SU-DHL-6 (cell line): ENCODE measurements at regions not wholly inside any gene's neighbourhood (a gene's known extent, or its start where the extent isn't known, plus 50 kb on each side); places are given as distances from the start of the nearest gene placed in this dataset.
"Not testable (repeated sequence)": the region's sequence is repeated elsewhere in the genome, so short reads cannot be mapped to it uniquely, and the experiment has no call there.

Source experiments
- H2AFZ ChIP-seq: fragments of 200-600 bp; sonication (generic); 2 replicates; pipeline ENCODE4 v1.6.1; 2014; ENCODE audit warnings: low read depth, mild to moderate bottlenecking, moderate library complexity, mixed read lengths, antibody characterized with exemption, low read length; ENCODE audit not compliant: severe bottlenecking
- H3F3A ChIP-seq: fragments of 200-600 bp; shearing (Covaris generic); 2 replicates; pipeline ENCODE4 v1.6.0; 2016; ENCODE audit warnings: antibody characterized with exemption, mild to moderate bottlenecking; ENCODE audit not compliant: insufficient read depth
- H3K27ac ChIP-seq: fragments of 200-600 bp; sonication (generic); 2 replicates; pipeline ENCODE4 v1.5.1; 2016; ENCODE audit warnings: low read depth, mild to moderate bottlenecking, low read length, moderate library complexity, mixed read lengths
- H3K27me3 ChIP-seq: fragments of 200-600 bp; sonication (generic), shearing (Covaris generic); 2 replicates; pipeline ENCODE4 v1.6.0; 2014; ENCODE audit warnings: mild to moderate bottlenecking, low read length
- H3K36me3 ChIP-seq: fragments of 200-600 bp; sonication (generic); 2 replicates; pipeline ENCODE4 v1.6.1; 2014; ENCODE audit warnings: mild to moderate bottlenecking, low read length, mixed read lengths
- H3K4me2 ChIP-seq: fragments of 300-600, 200-600 bp; shearing (Covaris generic), sonication (generic); 2 replicates; pipeline ENCODE4 v1.6.0; 2014; ENCODE audit warnings: low read length, low read depth, mild to moderate bottlenecking; ENCODE audit not compliant: poor library complexity, severe bottlenecking
- H3K4me3 ChIP-seq: fragments of 200-600 bp; sonication (generic); 2 replicates; pipeline ENCODE4 v1.5.1; 2014; ENCODE audit warnings: antibody characterized with exemption, low read length, mild to moderate bottlenecking, mixed read lengths; ENCODE audit not compliant: insufficient read depth, poor library complexity, severe bottlenecking
- H3K79me2 ChIP-seq: fragments of 200-600 bp; sonication (generic); 2 replicates; pipeline ENCODE4 v1.6.1; 2014; ENCODE audit warnings: mild to moderate bottlenecking, low read length, moderate library complexity; ENCODE audit not compliant: insufficient read depth
- H3K9ac ChIP-seq: fragments of 200-600 bp; sonication (generic); 2 replicates; pipeline ENCODE4 v1.7.0; 2014; ENCODE audit warnings: mild to moderate bottlenecking, low read length
- H3K9me2 ChIP-seq: fragments of 200-600 bp; sonication (generic); replicated peaks from 2 replicates; pipeline ENCODE4 v1.6.1; 2014; ENCODE audit warnings: low read length; ENCODE audit not compliant: insufficient read depth
- H3K9me3 ChIP-seq: fragments of 200-600 bp; sonication (generic); 2 replicates; pipeline ENCODE4 v1.6.1; 2014; ENCODE audit warnings: low read length, mixed read lengths; ENCODE audit not compliant: insufficient read depth
- H4K20me1 ChIP-seq: fragments of 200-600 bp; sonication (generic); 2 replicates; pipeline ENCODE4 v1.6.1; 2014; ENCODE audit warnings: low read depth, mild to moderate bottlenecking, antibody characterized with exemption, low read length, moderate library complexity, mixed read lengths
- CTCF ChIP-seq: fragments of 200-600 bp; sonication (generic); IDR thresholded peaks from one replicate; pipeline ENCODE4 v1.5.1; 2017; ENCODE audit warnings: antibody characterized with exemption, mild to moderate bottlenecking, low read length, moderate library complexity; ENCODE audit not compliant: insufficient read depth, poor library complexity, severe bottlenecking
- EZH2phosphoT487 ChIP-seq: fragments of 200-600 bp; sonication (generic), shearing (Covaris generic); conservative IDR thresholded peaks from 2 replicates; pipeline ENCODE4 v1.6.1; 2018; ENCODE audit warnings: mild to moderate bottlenecking, antibody characterized with exemption, low read length, moderate library complexity, mixed read lengths

GRCh38 chr6:81601918-81602317 lies 150.6 kb downstream of the TENT5A start:
- no peaks in the 10 kb centered on the region for H4K20me1 ChIP-seq
- H3K36me3 ChIP-seq, result no peaks in the 10 kb centered on the region
- H3K27ac ChIP-seq, result no peak overlapping the region
- no peak overlapping the region for H2AFZ ChIP-seq
- H3K4me2 ChIP-seq, result no peak overlapping the region
- H3F3A ChIP-seq, result no peaks in the 10 kb centered on the region
- no peaks in the 10 kb centered on the region for H3K9me3 ChIP-seq
- TF ChIP-seq EZH2phosphoT487 (no peak), CTCF (no peak)
- H3K4me3 ChIP-seq, result no peak overlapping the region
- H3K9me2 ChIP-seq, result no peaks in the 10 kb centered on the region
- no peaks in the 10 kb centered on the region for H3K79me2 ChIP-seq
- no peak overlapping the region for H3K9ac ChIP-seq
- H3K27me3 ChIP-seq, result no peaks in the 10 kb centered on the region

GRCh38 chr6:81600488-81600887 lies 152.0 kb downstream of the TENT5A start:
- H3F3A ChIP-seq, H3K4me2 ChIP-seq, H3K79me2 ChIP-seq, H3K36me3 ChIP-seq, H3K9me3 ChIP-seq, H3K27ac ChIP-seq, H2AFZ ChIP-seq, H3K4me3 ChIP-seq, H3K9me2 ChIP-seq, H4K20me1 ChIP-seq, H3K27me3 ChIP-seq, H3K9ac ChIP-seq: not testable (repeated sequence)

- TF ChIP-seq CTCF (no peak), EZH2phosphoT487 (no peak)
- no peaks in the 10 kb centered on the region for H3K27me3 ChIP-seq
- H3K4me2 ChIP-seq, result no peak overlapping the region
- no peak overlapping the region for H3K9ac ChIP-seq
- H3F3A ChIP-seq, result no peaks in the 10 kb centered on the region
- no peaks in the 10 kb centered on the region for H3K36me3 ChIP-seq
- no peak overlapping the region for H3K4me3 ChIP-seq
- H4K20me1 ChIP-seq, result no peaks in the 10 kb centered on the region
- H3K9me3 ChIP-seq, result no peaks in the 10 kb centered on the region
- H3K9me2 ChIP-seq, result no peaks in the 10 kb centered on the region
- H3K27ac ChIP-seq, result no peak overlapping the region
- H3K79me2 ChIP-seq, result no peaks in the 10 kb centered on the region
- no peak overlapping the region for H2AFZ ChIP-seq
Measured at GRCh38 chr6:81594501-81594900, 158.0 kb downstream of the TENT5A start.

DNA sequence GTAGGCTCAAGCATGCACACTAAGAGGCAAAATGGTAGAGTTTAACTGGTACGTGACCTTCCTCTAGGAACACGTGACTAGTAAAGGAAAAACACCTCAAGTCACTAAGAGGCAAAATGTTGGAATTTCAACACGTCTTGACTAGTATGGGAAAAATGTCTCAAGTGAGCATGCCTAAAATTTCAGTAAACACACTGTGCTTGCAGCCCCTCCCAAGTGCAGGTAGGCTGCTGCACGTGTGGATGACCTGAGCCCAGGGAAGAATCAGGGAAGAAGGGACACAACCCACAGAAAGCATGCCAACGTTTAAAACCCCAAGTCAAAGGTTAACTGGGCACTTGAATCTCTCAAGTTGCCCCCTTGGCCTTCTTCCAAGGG lies 162.2 kb downstream of the TENT5A start:
- H3K4me3 ChIP-seq, result no peak overlapping the region
- no peak overlapping the region for H3K9ac ChIP-seq
- no peaks in the 10 kb centered on the region for H3K36me3 ChIP-seq
- no peaks in the 10 kb centered on the region for H3F3A ChIP-seq
- TF ChIP-seq CTCF, result no peak
- TF ChIP-seq EZH2phosphoT487, result no peak
- no peak overlapping the region for H3K4me2 ChIP-seq
- no peaks in the 10 kb centered on the region for H3K9me2 ChIP-seq
- H2AFZ ChIP-seq, result no peak overlapping the region
- H3K27ac ChIP-seq, result no peak overlapping the region
- no peaks in the 10 kb centered on the region for H3K9me3 ChIP-seq
- H3K27me3 ChIP-seq, result no peaks in the 10 kb centered on the region
- no peaks in the 10 kb centered on the region for H4K20me1 ChIP-seq
- H3K79me2 ChIP-seq, result no peaks in the 10 kb centered on the region
